OCI-LY1 (cell line): ENCODE measurements at regions not wholly inside any gene's neighbourhood (a gene's known extent, or its start where the extent isn't known, plus 50 kb on each side); places are given as distances from the start of the nearest gene placed in this dataset.

Source experiments
- H2AFZ ChIP-seq: fragments of 200-600 bp; sonication (generic), shearing (Covaris generic); 2 replicates; pipeline ENCODE4 v1.6.0; 2014; ENCODE audit warnings: antibody characterized with exemption, mild to moderate bottlenecking, low read length
- H3F3A ChIP-seq: fragments of 200-600 bp; sonication (generic), shearing (Covaris generic); 2 replicates; pipeline ENCODE4 v1.6.0; 2014; ENCODE audit warnings: mild to moderate bottlenecking, antibody characterized with exemption, low read length, moderate library complexity; ENCODE audit not compliant: insufficient read depth
- H3K27ac ChIP-seq: fragments of 200-600 bp; sonication (generic); 2 replicates; pipeline ENCODE4 v1.5.1; 2014; ENCODE audit warnings: low read length, mixed run types, mild to moderate bottlenecking, low read depth; ENCODE audit not compliant: poor library complexity, severe bottlenecking
- H3K27me3 ChIP-seq: fragments of 200-600 bp; sonication (generic); 2 replicates; pipeline ENCODE4 v1.6.0; 2014; ENCODE audit warnings: antibody characterized with exemption, mild to moderate bottlenecking, low read length, moderate library complexity; ENCODE audit not compliant: insufficient read depth
- H3K36me3 ChIP-seq: fragments of 200-600 bp; sonication (generic); 2 replicates; pipeline ENCODE4 v1.6.1; 2014; ENCODE audit warnings: mild to moderate bottlenecking, antibody characterized with exemption, low read length, moderate library complexity, mixed read lengths; ENCODE audit not compliant: insufficient read depth
- H3K4me1 ChIP-seq: fragments of 200-600 bp; sonication (generic); 2 replicates; pipeline ENCODE4 v1.5.1; 2014; ENCODE audit warnings: mild to moderate bottlenecking, low read length, moderate library complexity; ENCODE audit not compliant: insufficient read depth, severe bottlenecking
- H3K4me2 ChIP-seq: fragments of 200-600 bp; sonication (generic), shearing (Covaris generic); 2 replicates; pipeline ENCODE4 v1.6.1; 2014; ENCODE audit warnings: low read length
- H3K4me3 ChIP-seq: fragments of 200-600 bp; sonication (generic); 2 replicates; pipeline ENCODE4 v1.5.1; 2014; ENCODE audit warnings: low read length, low read depth, mild to moderate bottlenecking, mixed read lengths; ENCODE audit not compliant: poor library complexity, severe bottlenecking
- H3K79me2 ChIP-seq: fragments of 200-600 bp; shearing (Covaris generic); 2 replicates; pipeline ENCODE4 v1.6.1; 2016; ENCODE audit warnings: mixed run types, low read length, mixed read lengths; ENCODE audit not compliant: insufficient read depth
- H3K9ac ChIP-seq: fragments of 200-600 bp; sonication (generic), shearing (Covaris generic); 2 replicates; pipeline ENCODE4 v1.6.1; 2014; ENCODE audit warnings: mild to moderate bottlenecking, low read length, mixed read lengths
- H3K9me2 ChIP-seq: fragments of 200-600 bp; sonication (generic), shearing (Covaris generic); 2 replicates; pipeline ENCODE4 v1.6.1; 2014; ENCODE audit warnings: low read depth, mild to moderate bottlenecking, low read length, mixed read lengths
- H3K9me3 ChIP-seq: fragments of 200-600 bp; shearing (Covaris generic); 2 replicates; pipeline ENCODE4 v1.6.1; 2014; ENCODE audit warnings: low read length, mixed read lengths
- H4K20me1 ChIP-seq: fragments of 200-600 bp; sonication (generic), shearing (Covaris generic); 2 replicates; pipeline ENCODE4 v1.6.0; 2016; ENCODE audit warnings: mild to moderate bottlenecking, low read length; ENCODE audit not compliant: insufficient read depth
- CTCF ChIP-seq: fragments of 200-600 bp; sonication (generic), shearing (Covaris generic); IDR thresholded peaks from 2 replicates; pipeline ENCODE4 v1.5.1; 2017; ENCODE audit warnings: mild to moderate bottlenecking, antibody characterized with exemption, low read length, moderate library complexity, mixed read lengths
- EZH2 ChIP-seq: fragments of 200-600 bp; sonication (generic), shearing (Covaris generic); IDR thresholded peaks from 2 replicates; pipeline ENCODE4 v1.8.0; 2017; ENCODE audit warnings: borderline replicate concordance, mixed run types, mild to moderate bottlenecking, antibody characterized with exemption, low read length, moderate library complexity, mixed read lengths

DNA sequence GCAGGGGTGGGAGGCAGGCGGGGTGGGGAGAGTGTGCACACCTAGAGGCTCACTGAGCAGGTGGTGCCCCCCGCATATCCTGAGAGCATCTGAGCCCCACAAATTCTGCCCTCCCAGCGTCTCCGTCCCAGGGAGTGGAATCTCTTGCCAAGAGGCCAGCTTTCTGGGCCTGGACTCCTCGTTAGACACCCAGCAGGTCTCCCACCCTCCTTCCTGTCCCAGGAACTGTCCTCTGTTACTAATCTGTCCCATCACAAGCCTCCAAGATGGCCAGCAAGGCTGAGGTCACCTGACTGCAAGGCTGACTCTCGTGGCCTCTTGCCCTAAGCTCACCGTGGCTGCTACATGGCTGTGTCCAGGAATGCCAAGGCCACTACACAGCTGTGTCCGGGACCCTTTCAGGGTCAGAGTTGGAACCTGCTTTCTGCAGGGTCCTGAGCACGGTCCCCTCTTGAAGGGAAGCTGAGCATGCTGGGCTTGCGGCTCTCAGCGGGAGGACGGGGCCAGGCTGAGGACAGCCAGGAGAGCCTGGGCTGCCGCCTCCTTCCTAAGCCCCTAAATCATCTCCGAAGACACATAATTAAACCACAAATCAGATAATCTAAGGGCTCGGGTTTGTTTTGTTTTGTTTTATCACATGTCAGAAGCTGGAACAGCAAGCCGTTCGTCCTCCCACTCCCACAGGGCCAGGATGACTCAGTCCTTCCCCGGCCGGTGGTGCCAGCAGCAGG is 1327.3 kb downstream of the TBC1D22A start:
- H3K36me3 ChIP-seq = no peaks in the 10 kb centered on the region
- no peaks in the 10 kb centered on the region for H3K79me2 ChIP-seq
- no peaks in the 10 kb centered on the region for H3K9me3 ChIP-seq
- H3K4me3 ChIP-seq = no peak overlapping the region
- peaks cover 70% of the 10 kb centered on the region for H3K4me1 ChIP-seq
- no peaks in the 10 kb centered on the region for H3F3A ChIP-seq
- H3K4me2 ChIP-seq = peak overlapping the region; percentile 53; the same call in 1 of the 2 replicates
- peak overlapping the region; percentile 47 for H3K27ac ChIP-seq
- no peaks in the 10 kb centered on the region for H3K27me3 ChIP-seq
- no peak overlapping the region for H2AFZ ChIP-seq
- H3K9me2 ChIP-seq = no peaks in the 10 kb centered on the region
- peak overlapping the region; percentile 48; the same call in 1 of the 2 replicates for H3K9ac ChIP-seq
- no peak for TF ChIP-seq CTCF
- no peak for TF ChIP-seq EZH2
- H4K20me1 ChIP-seq = no peaks in the 10 kb centered on the region

DNA sequence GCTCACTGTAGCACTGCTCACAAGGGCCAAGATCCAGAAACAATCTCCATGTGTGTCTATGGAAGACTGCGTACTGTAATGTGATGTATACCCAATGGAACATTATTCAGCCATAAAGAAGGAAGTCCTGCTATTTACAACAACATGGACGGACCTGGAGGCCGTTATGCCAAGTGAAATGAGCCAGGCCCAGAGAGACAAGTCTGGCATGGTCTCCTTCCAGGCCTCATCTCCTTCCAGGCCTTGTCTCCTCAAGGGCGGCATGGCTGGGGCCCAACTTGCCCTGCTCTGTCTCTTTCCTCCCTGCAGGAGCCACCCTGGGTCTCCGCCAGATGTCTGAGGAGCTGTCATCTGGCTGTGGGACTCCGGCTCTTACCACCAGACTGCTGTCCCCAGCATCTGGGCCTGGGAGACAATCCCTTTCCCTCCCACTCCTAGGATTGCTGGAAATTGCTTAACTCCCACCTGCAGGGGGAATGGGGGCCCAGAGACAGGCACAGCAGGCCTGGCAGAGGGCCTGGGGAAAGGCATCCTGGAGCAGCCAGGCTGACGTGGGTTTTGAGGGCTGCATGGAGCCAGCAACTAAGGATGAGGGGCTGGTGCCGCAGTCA is 1326.6 kb downstream of the TBC1D22A start:
- Histone ChIP-seq H4K20me1 (no peaks in the 10 kb centered on the region), H3K36me3 (no peaks in the 10 kb centered on the region), H3K79me2 (no peaks in the 10 kb centered on the region), H3K9ac (no peak overlapping the region), H3K9me3 (no peaks in the 10 kb centered on the region), H3K27me3 (no peaks in the 10 kb centered on the region), H3K4me3 (no peak overlapping the region), H3K9me2 (no peaks in the 10 kb centered on the region), H3F3A (no peaks in the 10 kb centered on the region), H3K4me1 (peaks cover 73% of the 10 kb centered on the region), H3K27ac (peak overlapping the region; percentile 63), H3K4me2 (no peak overlapping the region), H2AFZ (no peak overlapping the region)
- TF ChIP-seq EZH2 (no peak), CTCF (no peak)

DNA sequence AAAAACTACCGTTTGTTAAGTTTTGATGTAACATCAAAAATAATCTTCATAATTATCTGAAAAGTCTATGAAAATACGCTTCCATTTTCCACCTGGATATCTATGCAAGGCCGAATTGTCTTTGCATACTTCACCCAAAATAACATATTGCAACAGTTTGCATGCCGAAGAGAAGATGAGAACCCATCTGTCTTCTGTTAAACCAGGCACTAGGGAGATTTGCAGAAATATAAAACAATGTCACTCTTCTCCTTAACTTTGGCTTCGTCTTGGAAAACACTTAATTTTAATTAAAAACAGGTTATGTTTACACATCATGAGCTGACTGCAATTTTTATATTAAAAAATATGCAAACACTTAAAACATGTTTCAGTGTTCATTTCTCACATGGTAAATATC is 1325.8 kb downstream of the TBC1D22A start:
- Histone ChIP-seq H3K9me2 (no peaks in the 10 kb centered on the region), H3K4me2 (no peak overlapping the region; the same call in 1 of the 2 replicates), H3K79me2 (no peaks in the 10 kb centered on the region), H3K36me3 (no peaks in the 10 kb centered on the region), H3F3A (no peaks in the 10 kb centered on the region), H3K27me3 (no peaks in the 10 kb centered on the region), H2AFZ (no peak overlapping the region), H3K9ac (no peak overlapping the region), H3K4me3 (no peak overlapping the region), H3K9me3 (no peaks in the 10 kb centered on the region), H3K4me1 (peaks cover 75% of the 10 kb centered on the region), H4K20me1 (no peaks in the 10 kb centered on the region), H3K27ac (peak overlapping the region; percentile 63)
- no peak for TF ChIP-seq EZH2
- TF ChIP-seq CTCF = no peak
